ENCODE measurements at regions not wholly inside any gene's neighbourhood (a gene's known extent, or its start where the extent isn't known, plus 50 kb on each side); places are given as distances from the start of the nearest gene placed in this dataset.

- TF ChIP-seq EZH2 (IDR thresholded peaks at IDR 0.05; ENCODE audit: borderline replicate concordance, low read length) (no peak), CTCF (IDR thresholded peaks at IDR 0.05; ENCODE audit: low read length) (no peak)
- Histone ChIP-seq H2AFZ (ENCODE audit: low read length) (no peak overlapping the region), H3K79me2 (ENCODE audit: insufficient read depth, low read length) (no peaks in the 10 kb centered on the region), H3F3A (ENCODE audit: insufficient read depth, low read length) (no peaks in the 10 kb centered on the region), H3K9ac (ENCODE audit: low read length) (no peak overlapping the region), H3K27me3 (ENCODE audit: insufficient read depth, low read length) (no peaks in the 10 kb centered on the region), H3K36me3 (ENCODE audit: insufficient read depth, low read length) (no peaks in the 10 kb centered on the region), H3K9me3 (ENCODE audit: low read length) (no peaks in the 10 kb centered on the region), H3K9me2 (ENCODE audit: low read depth, low read length) (no peaks in the 10 kb centered on the region), H4K20me1 (ENCODE audit: insufficient read depth, low read length) (no peaks in the 10 kb centered on the region), H3K4me1 (ENCODE audit: insufficient read depth, low read length, severe bottlenecking) (no peaks in the 10 kb centered on the region), H3K4me3 (ENCODE audit: low read depth, low read length, poor library complexity, severe bottlenecking) (no peak overlapping the region), H3K27ac (ENCODE audit: low read depth, low read length, poor library complexity, severe bottlenecking) (no peak overlapping the region), H3K4me2 (ENCODE audit: low read length) (no peak overlapping the region)
Measured at GRCh38 chr15:46946953-46947352, 770.4 kb upstream of the SEMA6D start.

- Histone ChIP-seq H4K20me1 (ENCODE audit: insufficient read depth, low read length) (no peaks in the 10 kb centered on the region), H3F3A (ENCODE audit: insufficient read depth, low read length) (no peaks in the 10 kb centered on the region), H3K9ac (ENCODE audit: low read length) (no peak overlapping the region), H3K4me3 (ENCODE audit: low read depth, low read length, poor library complexity, severe bottlenecking) (no peak overlapping the region), H3K4me1 (ENCODE audit: insufficient read depth, low read length, severe bottlenecking) (no peaks in the 10 kb centered on the region), H3K4me2 (ENCODE audit: low read length) (no peak overlapping the region), H2AFZ (ENCODE audit: low read length) (no peak overlapping the region), H3K9me3 (ENCODE audit: low read length) (no peaks in the 10 kb centered on the region), H3K9me2 (ENCODE audit: low read depth, low read length) (no peaks in the 10 kb centered on the region), H3K27me3 (ENCODE audit: insufficient read depth, low read length) (no peaks in the 10 kb centered on the region), H3K36me3 (ENCODE audit: insufficient read depth, low read length) (no peaks in the 10 kb centered on the region), H3K79me2 (ENCODE audit: insufficient read depth, low read length) (no peaks in the 10 kb centered on the region), H3K27ac (ENCODE audit: low read depth, low read length, poor library complexity, severe bottlenecking) (no peak overlapping the region)
- TF ChIP-seq CTCF (IDR thresholded peaks at IDR 0.05; ENCODE audit: low read length): no peak
- TF ChIP-seq EZH2 (IDR thresholded peaks at IDR 0.05; ENCODE audit: borderline replicate concordance, low read length): no peak
Measured at GRCh38 chr15:46955576-46955975, 761.7 kb upstream of the SEMA6D start.

- Histone ChIP-seq H4K20me1 (ENCODE audit: insufficient read depth, low read length) (no peaks in the 10 kb centered on the region), H2AFZ (ENCODE audit: low read length) (no peak overlapping the region), H3K4me2 (ENCODE audit: low read length) (no peak overlapping the region)
Measured at GRCh38 chr15:46956456-46956855, 760.8 kb upstream of the SEMA6D start.

More at GRCh38 chr15:46956456-46956855, 760.8 kb upstream of the SEMA6D start:
- H3F3A ChIP-seq (ENCODE audit: insufficient read depth, low read length): no peaks in the 10 kb centered on the region
- no peak overlapping the region for H3K27ac ChIP-seq (ENCODE audit: low read depth, low read length, poor library complexity, severe bottlenecking)
- TF ChIP-seq CTCF (IDR thresholded peaks at IDR 0.05; ENCODE audit: low read length): no peak
- no peak for TF ChIP-seq EZH2 (IDR thresholded peaks at IDR 0.05; ENCODE audit: borderline replicate concordance, low read length)
- no peaks in the 10 kb centered on the region for H3K9me3 ChIP-seq (ENCODE audit: low read length)
- no peak overlapping the region for H3K9ac ChIP-seq (ENCODE audit: low read length)
- H3K4me1 ChIP-seq (ENCODE audit: insufficient read depth, low read length, severe bottlenecking): no peaks in the 10 kb centered on the region
- no peaks in the 10 kb centered on the region for H3K9me2 ChIP-seq (ENCODE audit: low read depth, low read length)
- H3K36me3 ChIP-seq (ENCODE audit: insufficient read depth, low read length): no peaks in the 10 kb centered on the region
- no peaks in the 10 kb centered on the region for H3K79me2 ChIP-seq (ENCODE audit: insufficient read depth, low read length)
- no peak overlapping the region for H3K4me3 ChIP-seq (ENCODE audit: low read depth, low read length, poor library complexity, severe bottlenecking)
- H3K27me3 ChIP-seq (ENCODE audit: insufficient read depth, low read length): no peaks in the 10 kb centered on the region
